IPS-15b (cell line): ENCODE measurements at regions not wholly inside any gene's neighbourhood (a gene's known extent, or its start where the extent isn't known, plus 50 kb on each side); places are given as distances from the start of the nearest gene placed in this dataset.
"Not testable (repeated sequence)": the region's sequence is repeated elsewhere in the genome, so short reads cannot be mapped to it uniquely, and the experiment has no call there.

Experiments
- H3K27me3 ChIP-seq: one replicate; pipeline ENCODE4 v1.6.1; 2013; ENCODE audit warnings: low read length; ENCODE audit not compliant: control insufficient read depth, insufficient read depth
- H3K36me3 ChIP-seq: one replicate; pipeline ENCODE4 v1.6.1; 2013; ENCODE audit warnings: low read length; ENCODE audit not compliant: control insufficient read depth, insufficient read depth
- H3K4me1 ChIP-seq: one replicate; pipeline ENCODE4 v1.6.1; 2013; ENCODE audit warnings: mild to moderate bottlenecking, low read length; ENCODE audit not compliant: control insufficient read depth, insufficient read depth
- H3K4me3 ChIP-seq: one replicate; pipeline ENCODE4 v1.5.1; 2013; ENCODE audit warnings: low read depth, low read length
- H3K9ac ChIP-seq: one replicate; pipeline ENCODE4 v1.6.1; 2013; ENCODE audit warnings: low read depth, mild to moderate bottlenecking, low read length
- H3K9me3 ChIP-seq: one replicate; pipeline ENCODE4 v1.6.1; 2013; ENCODE audit warnings: mild to moderate bottlenecking, low read length; ENCODE audit not compliant: control insufficient read depth, insufficient read depth

- Histone ChIP-seq H3K9ac (no peak overlapping the region), H3K4me1 (peaks cover 4% of the 10 kb centered on the region), H3K27me3 (no peaks in the 10 kb centered on the region), H3K9me3 (no peaks in the 10 kb centered on the region), H3K4me3 (no peak overlapping the region), H3K36me3 (no peaks in the 10 kb centered on the region)
Measured at GRCh38 chr5:154677921-154678320, 77.3 kb upstream of the LARP1 start.

DNA sequence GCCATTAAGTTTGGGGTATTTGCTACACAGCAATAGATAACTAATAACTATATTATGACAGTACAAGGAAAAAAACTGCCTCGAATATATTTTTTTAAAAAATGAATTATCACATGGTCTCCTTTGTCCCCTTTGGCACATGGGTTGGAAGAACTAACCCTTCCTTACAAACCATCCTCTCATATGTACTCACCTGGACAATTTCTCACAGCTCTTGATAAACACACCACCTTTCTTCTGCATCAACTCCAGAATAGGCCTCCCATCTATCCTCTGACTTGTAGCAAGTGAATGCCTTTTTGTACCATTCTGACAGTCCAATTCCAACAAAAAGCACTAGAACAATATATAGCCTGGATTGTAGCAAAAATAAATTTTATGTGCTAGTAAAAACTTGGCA, 78.7 kb upstream of the LARP1 start:
- no peak overlapping the region for H3K9ac ChIP-seq
- H3K27me3 ChIP-seq, result no peaks in the 10 kb centered on the region
- no peaks in the 10 kb centered on the region for H3K9me3 ChIP-seq
- peaks cover 4% of the 10 kb centered on the region for H3K4me1 ChIP-seq
- H3K36me3 ChIP-seq, result no peaks in the 10 kb centered on the region
- H3K4me3 ChIP-seq, result no peak overlapping the region

DNA sequence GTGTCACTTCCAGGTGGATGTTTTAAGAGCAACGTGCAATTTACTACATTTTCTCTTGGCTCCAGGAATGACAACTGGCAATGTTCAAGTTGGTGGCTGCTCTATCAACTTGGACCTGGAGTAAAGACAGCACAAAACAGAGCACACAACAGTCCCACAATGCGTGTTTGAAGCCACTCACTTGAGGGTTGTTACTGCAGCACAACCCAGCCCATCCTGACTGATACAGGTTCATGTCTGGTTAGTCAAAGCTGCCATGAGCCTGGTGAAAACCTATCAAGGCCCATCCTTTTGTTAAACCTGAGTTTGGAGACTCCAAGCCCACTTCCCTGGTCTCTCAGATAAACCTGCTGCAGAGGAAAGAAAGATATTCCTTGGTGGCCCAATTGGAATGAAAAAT, 81.1 kb upstream of the LARP1 start:
- Histone ChIP-seq H3K27me3 (no peaks in the 10 kb centered on the region), H3K4me3 (no peak overlapping the region), H3K36me3 (no peaks in the 10 kb centered on the region), H3K4me1 (peaks cover 4% of the 10 kb centered on the region), H3K9ac (no peak overlapping the region), H3K9me3 (no peaks in the 10 kb centered on the region)

DNA sequence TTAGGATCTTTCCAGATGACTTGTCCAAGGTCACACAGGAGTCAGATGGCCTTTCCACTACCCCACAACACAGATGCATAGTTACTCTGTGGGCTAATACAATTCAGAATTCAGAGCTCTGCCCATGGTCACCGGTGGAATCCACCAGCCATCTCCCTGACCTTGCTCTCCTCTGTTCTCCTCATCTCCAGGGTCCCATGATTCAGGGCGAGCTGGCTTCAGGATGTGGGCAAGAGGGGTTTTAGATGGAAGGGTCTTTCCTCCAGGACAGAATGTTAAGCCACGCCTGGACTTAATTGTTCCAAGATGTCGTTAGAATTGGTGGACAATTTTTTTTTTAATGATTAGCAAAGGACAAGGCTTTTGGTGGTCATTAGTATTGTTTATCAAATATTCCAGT, 81.7 kb upstream of the LARP1 start:
- H3K4me1 ChIP-seq, result peaks cover 4% of the 10 kb centered on the region
- H3K36me3 ChIP-seq, result no peaks in the 10 kb centered on the region
- H3K9ac ChIP-seq, result no peak overlapping the region
- H3K27me3 ChIP-seq, result no peaks in the 10 kb centered on the region
- no peak overlapping the region for H3K4me3 ChIP-seq
- H3K9me3 ChIP-seq, result no peaks in the 10 kb centered on the region

- H3K9me3 ChIP-seq, H3K27me3 ChIP-seq, H3K4me1 ChIP-seq, H3K36me3 ChIP-seq, H3K4me3 ChIP-seq, H3K9ac ChIP-seq: not testable (repeated sequence)
Measured at GRCh38 chr5:154669913-154670312, 85.3 kb upstream of the LARP1 start.

GRCh38 chr5:154669402-154669801, 85.8 kb upstream of the LARP1 start:
- Histone ChIP-seq H3K27me3 (no peaks in the 10 kb centered on the region), H3K4me1 (no peaks in the 10 kb centered on the region), H3K36me3 (no peaks in the 10 kb centered on the region), H3K9ac (no peak overlapping the region), H3K9me3 (peaks cover 9% of the 10 kb centered on the region), H3K4me3 (no peak overlapping the region)

- Histone ChIP-seq H3K36me3 (no peaks in the 10 kb centered on the region), H3K9ac (no peak overlapping the region), H3K9me3 (peaks cover 9% of the 10 kb centered on the region), H3K4me3 (no peak overlapping the region), H3K27me3 (no peaks in the 10 kb centered on the region), H3K4me1 (no peaks in the 10 kb centered on the region)
Measured at GRCh38 chr5:154664869-154665268, 90.3 kb upstream of the LARP1 start.

- Histone ChIP-seq H3K9me3 (peaks cover 9% of the 10 kb centered on the region), H3K4me1 (no peaks in the 10 kb centered on the region), H3K27me3 (no peaks in the 10 kb centered on the region), H3K4me3 (no peak overlapping the region), H3K36me3 (no peaks in the 10 kb centered on the region), H3K9ac (no peak overlapping the region)
Measured at GRCh38 chr5:154663424-154663823, 91.8 kb upstream of the LARP1 start.

- Histone ChIP-seq H3K36me3 (no peaks in the 10 kb centered on the region), H3K27me3 (no peaks in the 10 kb centered on the region), H3K9me3 (no peaks in the 10 kb centered on the region), H3K4me3 (no peak overlapping the region), H3K4me1 (no peaks in the 10 kb centered on the region), H3K9ac (no peak overlapping the region)
Measured at GRCh38 chr5:154654486-154655371, 100.4 kb upstream of the LARP1 start.

- peak overlapping the region; percentile 24 for H3K9ac ChIP-seq
- H3K9me3 ChIP-seq, result no peaks in the 10 kb centered on the region
- no peaks in the 10 kb centered on the region for H3K4me1 ChIP-seq
- H3K27me3 ChIP-seq, result no peaks in the 10 kb centered on the region
- no peaks in the 10 kb centered on the region for H3K36me3 ChIP-seq
- no peak overlapping the region for H3K4me3 ChIP-seq
Measured at GRCh38 chr5:154653764-154654485, 101.3 kb upstream of the LARP1 start.

DNA sequence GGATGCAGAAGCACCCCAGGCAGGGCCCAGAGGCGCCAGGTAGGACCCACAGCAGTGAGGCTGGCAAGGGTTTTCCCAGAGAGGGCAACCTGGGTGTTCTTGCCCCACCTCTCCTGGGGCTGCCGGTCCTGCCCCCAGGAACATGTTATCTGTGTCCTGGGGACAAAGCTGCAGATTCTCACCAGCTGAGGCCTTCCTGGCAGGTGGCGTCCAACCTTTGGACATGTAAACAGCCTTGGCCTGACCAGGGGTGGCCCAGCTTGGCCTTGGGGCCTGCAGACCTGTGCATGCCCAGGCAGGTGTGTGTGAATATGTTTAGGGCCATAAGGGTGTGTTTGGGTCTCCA, 101.8 kb upstream of the LARP1 start:
- Histone ChIP-seq H3K4me3 (no peak overlapping the region), H3K36me3 (no peaks in the 10 kb centered on the region), H3K9me3 (no peaks in the 10 kb centered on the region), H3K27me3 (no peaks in the 10 kb centered on the region), H3K9ac (peak overlapping the region; percentile 24), H3K4me1 (no peaks in the 10 kb centered on the region)
